ENCODE measurements at regions not wholly inside any gene's neighbourhood (a gene's known extent, or its start where the extent isn't known, plus 50 kb on each side); places are given as distances from the start of the nearest gene placed in this dataset.

DNA sequence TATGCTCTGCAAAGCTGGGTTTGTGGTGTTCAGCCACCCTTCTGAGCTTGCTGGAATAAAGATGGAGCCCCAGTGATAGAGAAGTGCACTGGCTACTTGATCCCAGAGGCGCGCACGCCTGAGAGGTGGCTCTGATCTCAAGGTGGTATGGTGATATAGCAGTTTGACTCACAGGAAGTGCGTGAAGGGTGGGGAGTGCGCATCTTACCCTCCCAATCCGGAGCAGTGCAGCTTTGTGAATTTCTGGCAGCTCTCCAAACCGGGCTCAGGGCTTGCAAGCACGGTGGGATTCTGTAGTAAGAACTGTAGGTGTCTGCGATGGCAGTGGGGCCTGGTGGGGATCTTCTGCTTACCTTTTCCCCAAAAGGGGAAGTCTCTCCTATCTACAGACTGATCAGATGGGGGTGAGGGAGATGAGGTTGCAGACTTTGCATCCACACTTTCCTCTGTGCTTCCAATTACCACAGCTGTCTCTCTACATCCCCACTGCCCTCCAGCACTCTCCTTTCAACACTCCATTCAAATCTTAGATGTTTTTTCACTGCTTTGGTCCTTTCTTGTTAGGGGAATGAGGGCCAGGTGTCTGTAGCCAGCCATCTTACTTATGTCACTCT lies 197.4 kb upstream of the SLC38A2 start:
- no peak overlapping the region for H3K9ac ChIP-seq (ENCODE audit: insufficient read depth, low read length, poor library complexity, severe bottlenecking)
- no peaks in the 10 kb centered on the region for H3K79me2 ChIP-seq (ENCODE audit: insufficient read depth, low read length)
- Mint-ChIP-seq H3K4me1 (peaks cover 2% of the 10 kb centered on the region), H3K36me3 (peaks cover 9 to 15% of the 10 kb centered on the region in 2 donors), H3K4me3 (no peak overlapping the region), H3K27ac (no peak overlapping the region), H3K9me3 (peaks cover 22 to 38% (median 34%) of the 10 kb centered on the region in 7 donors), H3K27me3 (ENCODE audit: low read depth in 3 of 3) (no peaks in the 10 kb centered on the region)
- TF ChIP-seq, protein P1, sequence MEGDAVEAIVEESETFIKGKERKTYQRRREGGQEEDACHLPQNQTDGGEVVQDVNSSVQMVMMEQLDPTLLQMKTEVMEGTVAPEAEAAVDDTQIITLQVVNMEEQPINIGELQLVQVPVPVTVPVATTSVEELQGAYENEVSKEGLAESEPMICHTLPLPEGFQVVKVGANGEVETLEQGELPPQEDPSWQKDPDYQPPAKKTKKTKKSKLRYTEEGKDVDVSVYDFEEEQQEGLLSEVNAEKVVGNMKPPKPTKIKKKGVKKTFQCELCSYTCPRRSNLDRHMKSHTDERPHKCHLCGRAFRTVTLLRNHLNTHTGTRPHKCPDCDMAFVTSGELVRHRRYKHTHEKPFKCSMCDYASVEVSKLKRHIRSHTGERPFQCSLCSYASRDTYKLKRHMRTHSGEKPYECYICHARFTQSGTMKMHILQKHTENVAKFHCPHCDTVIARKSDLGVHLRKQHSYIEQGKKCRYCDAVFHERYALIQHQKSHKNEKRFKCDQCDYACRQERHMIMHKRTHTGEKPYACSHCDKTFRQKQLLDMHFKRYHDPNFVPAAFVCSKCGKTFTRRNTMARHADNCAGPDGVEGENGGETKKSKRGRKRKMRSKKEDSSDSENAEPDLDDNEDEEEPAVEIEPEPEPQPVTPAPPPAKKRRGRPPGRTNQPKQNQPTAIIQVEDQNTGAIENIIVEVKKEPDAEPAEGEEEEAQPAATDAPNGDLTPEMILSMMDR (IDR thresholded peaks at IDR 0.05) = no peak
- H3K36me3 ChIP-seq (replicated peaks in 1 of 2; ENCODE audit: control insufficient read depth in 1 of 2, insufficient read depth in 2 of 2, low read length in 2 of 2) = no peaks in the 10 kb centered on the region
- H2AFZ ChIP-seq (ENCODE audit: insufficient read depth, low read depth, low read length, poor library complexity, severe bottlenecking) = no peak overlapping the region
- no peaks in the 10 kb centered on the region for H4K20me1 ChIP-seq (ENCODE audit: insufficient read depth, low read length)
- no peak overlapping the region for H3K4me2 ChIP-seq (replicated peaks; ENCODE audit: extremely low read depth, low read length, poor library complexity, severe bottlenecking)
- H3K4me1 ChIP-seq (ENCODE audit: control insufficient read depth in 1 of 2, insufficient read depth in 2 of 2, low read length in 2 of 2) = no peaks in the 10 kb centered on the region
- no peak overlapping the region for H3K27ac ChIP-seq (ENCODE audit: low read depth in 1 of 2, low read length in 2 of 2)
- peaks cover 18 to 27% of the 10 kb centered on the region in 2 donors for H3K9me3 ChIP-seq (replicated peaks in 1 of 2; ENCODE audit: control insufficient read depth in 1 of 2, insufficient read depth in 1 of 2, low read length in 2 of 2)
- WGBS (ENCODE audit: insufficient coverage) = 93% methylated on average over 6 of the region's 9 CpGs
- H3K4me3 ChIP-seq (replicated peaks in 1 of 3; ENCODE audit: low read depth in 2 of 3, low read length in 3 of 3) = no peak overlapping the region
- intact Hi-C loops (cut with micrococcal nuclease) = no loop called here
- no peak for DNase-seq
- no peaks in the 10 kb centered on the region for H3K27me3 ChIP-seq (ENCODE audit: control insufficient read depth in 2 of 2, insufficient read depth in 2 of 2, low read length in 2 of 2)

- Mint-ChIP-seq H3K4me1 (peaks cover 6% of the 10 kb centered on the region), H3K9me3 (peaks cover 22 to 38% (median 34%) of the 10 kb centered on the region in 7 donors), H3K36me3 (peaks cover 9 to 15% of the 10 kb centered on the region in 2 donors), H3K27me3 (ENCODE audit: low read depth in 3 of 3) (no peaks in the 10 kb centered on the region), H3K27ac (no peak overlapping the region), H3K4me3 (no peak overlapping the region)
- H3K4me3 ChIP-seq (replicated peaks in 1 of 3; ENCODE audit: low read depth in 2 of 3, low read length in 3 of 3) = no peak overlapping the region
- peaks cover 18 to 27% of the 10 kb centered on the region in 2 donors for H3K9me3 ChIP-seq (replicated peaks in 1 of 2; ENCODE audit: control insufficient read depth in 1 of 2, insufficient read depth in 1 of 2, low read length in 2 of 2)
- intact Hi-C loops (cut with micrococcal nuclease) = no loop called here
- H4K20me1 ChIP-seq (ENCODE audit: insufficient read depth, low read length) = no peaks in the 10 kb centered on the region
- H3K79me2 ChIP-seq (ENCODE audit: insufficient read depth, low read length) = no peaks in the 10 kb centered on the region
- H3K36me3 ChIP-seq (replicated peaks in 1 of 2; ENCODE audit: control insufficient read depth in 1 of 2, insufficient read depth in 2 of 2, low read length in 2 of 2) = no peaks in the 10 kb centered on the region
- no peak overlapping the region for H3K9ac ChIP-seq (ENCODE audit: insufficient read depth, low read length, poor library complexity, severe bottlenecking)
- no peak for DNase-seq
- H2AFZ ChIP-seq (ENCODE audit: insufficient read depth, low read depth, low read length, poor library complexity, severe bottlenecking) = no peak overlapping the region
- no peak overlapping the region for H3K27ac ChIP-seq (ENCODE audit: low read depth in 1 of 2, low read length in 2 of 2)
- no peaks in the 10 kb centered on the region for H3K27me3 ChIP-seq (ENCODE audit: control insufficient read depth in 2 of 2, insufficient read depth in 2 of 2, low read length in 2 of 2)
- TF ChIP-seq, protein P1 (IDR thresholded peaks at IDR 0.05) = no peak
- H3K4me2 ChIP-seq (replicated peaks; ENCODE audit: extremely low read depth, low read length, poor library complexity, severe bottlenecking) = no peak overlapping the region
- peaks cover 4% of the 10 kb centered on the region in 2 donors for H3K4me1 ChIP-seq (ENCODE audit: control insufficient read depth in 1 of 2, insufficient read depth in 2 of 2, low read length in 2 of 2)
Measured at GRCh38 chr12:46567667-46568066, 195.1 kb upstream of the SLC38A2 start.

Measured in CD14-positive monocyte (primary cell).